Activated CD4-positive, alpha-beta T cell treated with anti-CD3 and anti-CD28 coated beads for 48 hours (primary cell): ENCODE measurements at regions not wholly inside any gene's neighbourhood (a gene's known extent, or its start where the extent isn't known, plus 50 kb on each side); places are given as distances from the start of the nearest gene placed in this dataset.
A peak's percentile ranks its signal among the peaks of the same experiment; 100 is the strongest.

Source experiments
- DNase-seq: peaks from one replicate; pipeline ENCODE4 v3.0.0-alpha.2; 2020

- no peak for DNase-seq
Measured at GRCh38 chr12:92459850-92460249, 242.9 kb upstream of the PLEKHG7 start.

GRCh38 chr12:92458996-92459395, 243.8 kb upstream of the PLEKHG7 start:
- DNase-seq: no peak

DNA sequence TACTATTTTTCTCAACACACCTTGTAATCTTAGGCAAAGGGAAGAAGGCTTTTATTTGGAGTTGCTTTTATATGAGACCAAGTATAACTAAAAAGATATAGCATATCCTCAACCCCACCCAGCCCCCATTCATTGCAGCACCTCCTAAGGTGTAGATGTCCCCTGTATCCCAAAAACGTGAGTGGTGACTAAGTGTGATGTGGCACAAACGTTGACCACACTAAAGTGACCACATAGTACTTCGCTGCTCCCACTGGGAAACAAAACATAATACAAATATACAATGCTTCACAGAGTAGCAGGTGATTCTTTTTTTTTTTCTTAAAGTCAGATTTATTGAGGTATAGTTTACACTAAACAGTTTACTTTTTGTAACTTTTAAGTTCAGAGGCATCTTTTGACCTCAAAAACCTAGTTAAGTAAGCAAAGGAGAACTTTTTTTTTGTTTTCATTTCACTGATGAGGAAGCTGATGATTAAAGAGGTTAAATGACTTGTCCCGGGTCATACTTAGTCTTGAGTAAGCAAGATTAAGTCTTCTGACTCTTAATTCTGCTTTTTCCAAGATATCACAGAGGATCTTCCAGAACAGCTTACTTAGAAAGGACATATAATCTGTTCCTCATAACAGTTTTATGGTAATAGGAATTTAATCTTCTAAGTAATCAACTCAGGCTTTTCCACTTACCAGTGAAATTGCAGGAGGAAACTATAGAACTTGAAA, 245.2 kb upstream of the PLEKHG7 start:
- DNase-seq: no peak

DNA sequence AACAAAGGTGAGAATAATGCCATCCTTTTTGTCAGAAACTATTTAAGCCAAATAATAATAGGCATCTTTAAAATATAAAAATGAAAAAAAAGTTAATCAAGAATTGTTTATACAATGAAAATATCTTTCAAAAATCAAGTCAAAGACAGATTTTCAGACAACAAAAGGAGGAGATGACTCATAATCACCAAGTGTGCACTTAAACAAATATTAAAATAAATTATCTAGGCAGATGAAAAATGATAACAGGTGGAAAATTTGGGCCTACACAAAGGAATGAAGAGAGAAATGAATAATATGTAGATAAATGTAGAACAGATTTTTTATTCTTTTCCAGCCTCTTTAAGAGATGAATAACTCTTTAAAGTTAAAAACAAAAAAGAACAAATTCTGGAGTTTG, 250.0 kb upstream of the PLEKHG7 start:
- DNase-seq: no peak

- no peak for DNase-seq
Measured at GRCh38 chr12:92446083-92446460, 256.7 kb upstream of the PLEKHG7 start.

DNA sequence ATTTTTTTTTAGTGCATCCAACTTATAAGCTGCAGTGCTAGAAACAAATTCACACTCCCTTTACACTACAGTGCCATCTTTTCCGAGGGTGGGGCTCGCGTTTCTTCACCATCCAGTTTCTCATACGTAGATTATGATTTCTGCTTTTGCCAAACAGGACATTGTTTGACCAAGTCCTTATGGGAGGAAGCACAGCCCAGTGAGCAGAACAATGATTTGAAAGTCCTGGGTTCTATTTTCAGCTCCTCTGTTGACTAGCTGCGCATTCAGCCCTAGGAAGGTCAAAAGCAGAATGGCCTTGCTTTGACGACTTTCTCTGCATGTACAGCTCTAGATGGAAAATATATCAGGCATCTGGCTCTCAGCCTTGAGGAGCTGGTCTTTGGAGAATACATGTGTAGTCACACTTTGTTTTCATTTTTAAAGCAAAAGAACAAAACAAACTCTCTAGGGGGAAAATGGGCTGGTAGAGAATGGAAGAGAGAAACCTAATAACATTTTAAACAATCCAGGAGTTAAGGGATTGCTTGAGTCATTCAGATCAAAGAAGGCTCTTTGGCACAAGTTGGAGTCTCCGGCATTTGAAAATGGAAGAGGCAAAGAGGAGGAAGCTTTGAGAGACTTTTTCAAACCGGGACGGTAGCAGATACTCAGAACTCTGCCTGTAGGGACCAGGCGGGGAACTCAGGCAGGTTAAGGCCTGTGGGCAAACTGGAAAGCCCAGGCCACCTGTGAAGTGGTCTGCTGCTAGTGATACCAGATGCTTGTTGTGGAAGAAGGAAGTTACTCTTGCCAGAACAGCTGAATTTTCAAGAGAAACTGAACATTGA, 257.3 kb upstream of the PLEKHG7 start:
- DNase-seq: no peak

DNA sequence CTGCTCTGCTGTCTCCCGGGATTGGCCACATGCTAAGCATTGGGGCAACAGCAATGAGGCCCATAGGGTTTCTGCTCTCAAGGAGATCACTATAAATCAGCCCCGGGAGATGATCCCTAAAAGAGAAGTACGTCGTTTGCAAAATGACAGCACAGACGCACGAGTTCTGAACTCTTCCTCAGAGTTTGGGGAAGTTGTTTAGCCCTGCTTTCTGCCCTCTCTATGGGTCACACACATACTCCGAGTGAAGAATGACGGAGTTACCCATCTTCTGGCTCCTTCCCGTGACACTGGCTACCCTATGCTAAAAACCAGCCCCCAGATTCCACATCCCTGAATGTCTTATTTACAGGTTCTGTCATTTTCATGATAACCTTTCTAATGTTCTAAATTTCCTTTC, 258.0 kb upstream of the PLEKHG7 start:
- no peak for DNase-seq

DNA sequence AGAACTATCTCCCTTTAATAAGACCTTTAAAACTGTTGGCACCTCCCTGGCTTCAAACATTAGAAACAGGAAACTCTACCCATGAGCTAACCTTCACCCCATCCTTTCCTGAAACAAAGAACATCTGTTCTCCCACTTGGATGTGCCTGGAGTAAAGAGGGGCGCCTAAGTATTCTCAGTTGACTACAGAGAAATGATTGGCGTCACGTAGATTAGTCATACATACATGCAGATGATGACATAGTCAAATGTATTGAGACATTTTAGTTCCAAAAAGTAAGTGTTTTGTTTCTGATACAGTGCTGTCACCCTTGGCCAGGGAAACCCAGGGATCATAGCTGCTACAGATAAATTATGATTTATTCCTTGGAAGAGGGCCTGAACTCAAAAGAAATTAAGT, 260.0 kb upstream of the PLEKHG7 start:
- DNase-seq: no peak

GRCh38 chr12:92440072-92440471, 262.7 kb upstream of the PLEKHG7 start:
- DNase-seq: no peak

DNA sequence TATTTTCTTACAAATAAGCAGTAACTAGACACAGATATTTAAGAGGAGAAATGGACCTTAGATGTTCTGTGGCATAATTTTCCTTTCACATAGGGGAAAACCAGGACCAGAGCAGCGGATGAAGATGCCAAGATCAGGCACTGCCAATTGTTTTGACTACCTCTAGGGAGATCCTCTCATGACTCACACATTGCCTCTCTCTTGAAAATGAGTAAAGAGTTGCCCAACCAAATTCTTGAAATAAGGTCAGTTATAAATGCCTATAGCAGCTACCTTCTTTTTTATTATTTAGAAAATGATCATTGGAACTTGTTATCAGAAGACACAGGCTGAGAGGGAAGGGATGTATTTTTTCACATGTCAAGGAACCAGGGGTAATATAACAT, 263.4 kb upstream of the PLEKHG7 start:
- DNase-seq: no peak

DNA sequence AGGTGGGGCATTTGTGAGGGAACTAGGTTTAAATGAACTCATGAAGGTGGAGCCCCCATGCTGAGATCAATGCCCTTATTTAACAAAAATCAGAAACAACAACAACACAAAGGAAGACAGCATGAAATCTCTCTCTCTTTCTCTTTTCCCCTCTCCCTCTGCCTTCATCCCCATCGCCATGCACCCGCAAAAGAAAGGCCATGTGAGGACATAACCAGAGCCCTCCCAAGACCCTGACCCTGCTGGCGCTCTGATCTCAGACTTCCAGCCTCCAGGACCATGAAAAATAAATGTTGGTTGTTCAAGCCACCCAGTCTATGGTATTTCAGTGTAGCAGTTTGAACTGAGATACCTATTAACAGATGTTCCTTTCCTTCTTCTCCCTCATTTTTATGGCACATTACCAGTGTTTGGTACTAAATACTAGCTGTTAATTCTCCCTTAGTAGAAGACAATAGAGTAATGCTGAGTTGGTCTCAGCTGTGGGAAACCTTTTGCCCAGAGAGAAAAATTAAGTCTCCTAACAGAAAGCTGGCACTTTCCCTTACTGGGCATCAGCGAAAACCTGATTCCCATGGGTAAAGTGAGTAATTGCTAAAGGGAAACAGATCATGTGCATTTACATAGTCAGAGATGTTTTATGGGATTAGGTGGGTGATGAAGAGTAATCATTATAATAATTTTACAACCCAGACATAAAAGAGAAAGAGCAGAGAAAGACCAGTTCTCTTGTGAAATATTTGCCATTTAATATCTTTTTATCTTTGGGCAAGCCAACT, 264.0 kb upstream of the PLEKHG7 start:
- no peak for DNase-seq

GRCh38 chr12:92437452-92437851, 265.3 kb upstream of the PLEKHG7 start:
- DNase-seq: no peak

- no peak for DNase-seq
Measured at GRCh38 chr12:92436856-92437255, 265.9 kb upstream of the PLEKHG7 start.

- DNase-seq: no peak
Measured at GRCh38 chr12:92434607-92435025, 268.2 kb upstream of the PLEKHG7 start.

DNA sequence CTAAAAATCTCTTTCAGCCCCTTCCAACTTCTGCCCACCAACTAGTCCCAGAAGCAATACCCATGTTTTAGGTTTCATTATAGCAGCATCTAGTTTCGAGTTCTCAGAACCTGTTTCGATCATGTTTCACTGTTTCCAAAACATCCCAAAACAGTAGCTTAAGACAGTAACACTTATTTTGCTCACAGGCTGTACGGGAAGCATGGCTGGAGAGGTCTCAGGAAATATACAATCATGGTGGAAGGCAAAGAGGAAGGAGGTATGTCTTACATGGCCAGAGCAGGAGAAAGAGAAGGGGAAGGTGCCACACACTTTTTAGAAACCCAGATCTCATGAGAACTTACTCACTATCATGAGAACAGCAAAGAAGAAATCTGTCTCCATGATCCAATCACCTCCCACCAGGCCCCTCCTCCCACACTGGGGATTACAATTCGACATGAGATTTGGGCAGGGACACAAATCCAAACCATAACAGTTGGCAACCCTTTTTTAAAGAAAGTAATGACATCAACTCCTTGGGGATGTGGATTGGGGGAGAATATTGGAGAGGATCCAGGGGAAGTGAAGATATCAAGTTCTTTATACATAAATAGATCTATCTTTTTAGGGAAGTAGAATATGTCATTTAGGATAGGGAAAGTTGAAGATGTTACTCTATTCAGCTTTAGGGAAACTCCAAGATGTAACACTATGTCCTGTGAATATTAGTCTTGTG, 269.9 kb upstream of the PLEKHG7 start:
- no peak for DNase-seq

DNA sequence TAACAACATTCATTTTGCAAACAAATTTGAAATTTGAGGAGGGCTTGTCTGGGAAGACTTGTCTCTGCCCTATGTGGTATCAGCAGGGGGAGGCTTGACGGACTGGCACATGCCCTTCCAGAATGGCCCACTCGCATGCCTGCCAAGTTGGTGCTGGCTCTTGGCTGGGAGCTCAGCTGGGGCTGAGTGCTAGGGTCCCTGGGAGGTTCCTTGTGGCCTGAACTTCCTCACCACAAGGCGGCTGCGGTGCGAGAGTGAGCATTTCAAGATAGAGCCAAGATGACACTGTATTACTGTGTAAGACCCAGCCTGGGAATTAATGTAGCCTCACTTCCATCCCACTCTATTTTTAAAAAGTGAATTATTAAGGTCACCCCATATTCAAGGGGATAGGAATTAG, 271.6 kb upstream of the PLEKHG7 start:
- DNase-seq: peak; percentile 29

DNA sequence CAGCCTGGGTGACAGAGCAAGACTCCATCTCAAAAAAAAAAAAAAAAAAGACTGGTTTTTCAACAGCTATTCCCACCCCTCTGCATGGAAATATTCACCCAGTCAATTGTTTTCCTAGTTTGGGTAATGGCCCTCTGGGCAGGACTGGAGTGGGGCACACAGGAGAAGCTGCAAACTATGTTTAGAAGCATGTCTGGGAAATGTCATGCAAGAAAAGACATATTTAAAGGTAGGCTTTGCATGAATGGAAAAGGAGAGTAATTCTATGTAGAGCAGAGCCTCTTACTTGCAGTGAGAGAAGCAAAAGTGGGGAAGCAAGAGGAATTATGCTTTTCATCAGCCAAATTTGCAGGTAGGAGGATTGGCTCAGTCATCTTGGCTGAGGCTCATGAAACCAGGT, 276.5 kb upstream of the PLEKHG7 start:
- DNase-seq: no peak

- DNase-seq: no peak
Measured at GRCh38 chr12:92425165-92425564, 277.6 kb upstream of the PLEKHG7 start.

- DNase-seq: no peak
Measured at GRCh38 chr12:92424338-92424737, 278.5 kb upstream of the PLEKHG7 start.

GRCh38 chr12:92421701-92422100, 276.1 kb upstream of the BTG1 start:
- no peak for DNase-seq

- no peak for DNase-seq
Measured at GRCh38 chr12:92421042-92421441, 275.4 kb upstream of the BTG1 start.

GRCh38 chr12:92419201-92419600, 273.6 kb upstream of the BTG1 start:
- DNase-seq: no peak

DNA sequence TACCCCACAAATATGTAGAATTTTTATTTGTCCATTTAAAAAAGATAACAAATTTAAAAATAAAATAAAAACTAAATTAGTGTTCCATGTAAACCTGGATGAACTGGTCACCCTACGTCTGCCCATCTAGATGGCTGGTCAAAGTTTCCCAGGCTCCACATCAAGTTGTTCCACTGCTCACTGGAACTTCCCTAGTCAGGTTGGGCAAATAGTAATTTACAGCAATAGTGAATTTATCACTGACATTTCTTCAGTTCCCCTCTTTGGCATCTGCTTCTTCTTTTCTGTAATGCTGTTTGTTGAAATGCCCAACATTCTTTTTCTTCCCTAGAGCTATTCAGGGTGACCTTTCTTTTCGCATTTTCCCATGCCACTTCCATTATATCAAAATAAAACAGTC, 272.7 kb upstream of the BTG1 start:
- no peak for DNase-seq
